ENCODE measurements at regions not wholly inside any gene's neighbourhood (a gene's known extent, or its start where the extent isn't known, plus 50 kb on each side); places are given as distances from the start of the nearest gene placed in this dataset.

GRCh38 chr10:65762311-65762710, 1163.5 kb upstream of the LRRTM3 start:
- no peak for DNase-seq (ENCODE audit: low spot score in 2 of 2)
- Histone ChIP-seq H3K9me3 (no peaks in the 10 kb centered on the region), H3K36me3 (no peaks in the 10 kb centered on the region), H3K4me3 (no peak overlapping the region), H3K27me3 (no peaks in the 10 kb centered on the region), H3K27ac (no peak overlapping the region), H3K4me1 (no peaks in the 10 kb centered on the region)
- WGBS: 95% methylated on average over 3 of the region's 3 CpGs
- TF ChIP-seq POLR2AphosphoS5 (IDR thresholded peaks at IDR 0.05) (no peak), CTCF (IDR thresholded peaks at IDR 0.05) (no peak), POLR2A (IDR thresholded peaks at IDR 0.05) (no peak), EP300 (IDR thresholded peaks at IDR 0.05) (no peak)

GRCh38 chr10:65765006-65765541, 1160.8 kb upstream of the LRRTM3 start:
- no peaks in the 10 kb centered on the region for H3K4me1 ChIP-seq
- TF ChIP-seq CTCF (IDR thresholded peaks at IDR 0.05) (no peak), POLR2AphosphoS5 (IDR thresholded peaks at IDR 0.05) (no peak), POLR2A (IDR thresholded peaks at IDR 0.05) (no peak), EP300 (IDR thresholded peaks at IDR 0.05) (no peak)
- WGBS: 50% methylated on average over 1 of the region's 1 CpG
- H3K27ac ChIP-seq: no peak overlapping the region
- H3K27me3 ChIP-seq: no peaks in the 10 kb centered on the region
- H3K36me3 ChIP-seq: no peaks in the 10 kb centered on the region
- DNase-seq (ENCODE audit: low spot score in 2 of 2): no peak
- H3K4me3 ChIP-seq: no peak overlapping the region
- no peaks in the 10 kb centered on the region for H3K9me3 ChIP-seq

- H3K36me3 ChIP-seq: no peaks in the 10 kb centered on the region
- 91% methylated on average over 1 of the region's 1 CpG for WGBS
- no peaks in the 10 kb centered on the region for H3K9me3 ChIP-seq
- H3K27me3 ChIP-seq: no peaks in the 10 kb centered on the region
- H3K4me3 ChIP-seq: no peak overlapping the region
- TF ChIP-seq POLR2A (IDR thresholded peaks at IDR 0.05) (no peak), CTCF (IDR thresholded peaks at IDR 0.05) (no peak), POLR2AphosphoS5 (IDR thresholded peaks at IDR 0.05) (no peak), EP300 (IDR thresholded peaks at IDR 0.05) (no peak)
- DNase-seq (ENCODE audit: low spot score in 2 of 2): no peak
- H3K27ac ChIP-seq: no peak overlapping the region
- H3K4me1 ChIP-seq: no peaks in the 10 kb centered on the region
Observed at GRCh38 chr10:65769828-65770227, 1156.0 kb upstream of the LRRTM3 start.

GRCh38 chr10:65778753-65779152, 1147.1 kb upstream of the LRRTM3 start:
- H3K9me3 ChIP-seq: no peaks in the 10 kb centered on the region
- no peak overlapping the region for H3K27ac ChIP-seq
- 100% methylated on average over 1 of the region's 6 CpGs for WGBS
- no peaks in the 10 kb centered on the region for H3K4me1 ChIP-seq
- H3K4me3 ChIP-seq: no peak overlapping the region
- no peaks in the 10 kb centered on the region for H3K36me3 ChIP-seq
- no peaks in the 10 kb centered on the region for H3K27me3 ChIP-seq
- no peak for DNase-seq (ENCODE audit: low spot score in 2 of 2)
- TF ChIP-seq CTCF (IDR thresholded peaks at IDR 0.05): no peak

GRCh38 chr10:65779985-65780384, 1145.9 kb upstream of the LRRTM3 start:
- Histone ChIP-seq H3K9me3 (no peaks in the 10 kb centered on the region), H3K4me1 (no peaks in the 10 kb centered on the region), H3K27me3 (no peaks in the 10 kb centered on the region), H3K36me3 (no peaks in the 10 kb centered on the region), H3K27ac (no peak overlapping the region), H3K4me3 (no peak overlapping the region)
- DNase-seq (ENCODE audit: low spot score in 2 of 2): no peak
- TF ChIP-seq POLR2AphosphoS5 (IDR thresholded peaks at IDR 0.05) (no peak), POLR2A (IDR thresholded peaks at IDR 0.05) (no peak), EP300 (IDR thresholded peaks at IDR 0.05) (no peak), CTCF (IDR thresholded peaks at IDR 0.05) (no peak)
- WGBS: 93% methylated on average over 2 of the region's 5 CpGs
